Tibial nerve (tissue), 3 donors: ENCODE measurements at regions not wholly inside any gene's neighbourhood (a gene's known extent, or its start where the extent isn't known, plus 50 kb on each side); places are given as distances from the start of the nearest gene placed in this dataset.

Experiments used
- CTCF ChIP-seq, 5 experiments: fragments of 200-600 bp in 3 of 5; fragments of 450-650 bp in 2 of 5; sonication (generic) in 3 of 5; IDR thresholded peaks; one replicate each; pipeline ENCODE4 v1.5.1; 2016 to 2019; ENCODE audit warnings: antibody characterized with exemption in 5 of 5, mild to moderate bottlenecking in 3 of 5, moderate library complexity in 2 of 5
- POLR2A ChIP-seq, 2 donors: fragments of 450-650 bp; IDR thresholded peaks; one replicate each; pipeline ENCODE4 v1.6.1; 2017; ENCODE audit warnings: antibody characterized with exemption in 2 of 2, mild to moderate bottlenecking in 2 of 2, moderate library complexity in 2 of 2

- TF ChIP-seq CTCF (IDR thresholded peaks at IDR 0.05) (no peak), POLR2A (IDR thresholded peaks at IDR 0.05) (no peak)
These were observed 383.0 kb downstream of the PCNX1 start for GRCh38 chr14:71290301-71290700.
